GM18511 (cell line): ENCODE measurements at regions not wholly inside any gene's neighbourhood (a gene's known extent, or its start where the extent isn't known, plus 50 kb on each side); places are given as distances from the start of the nearest gene placed in this dataset.

ENCODE experiments used
- ATAC-seq: cut with Tn5 transposase; IDR thresholded peaks from one replicate; pipeline ENCODE4 v1.9.1; 2021; ENCODE audit warnings: mild to moderate bottlenecking, moderate library complexity; ENCODE audit not compliant: unreplicated experiment

GRCh38 chr12:115249671-115250278, 565.8 kb upstream of the TBX3 start:
- no peak for ATAC-seq

GRCh38 chr12:115245020-115245419, 561.0 kb upstream of the TBX3 start:
- no peak for ATAC-seq

GRCh38 chr12:115243933-115244628, 560.1 kb upstream of the TBX3 start:
- ATAC-seq = no peak

- ATAC-seq = no peak
Observed at GRCh38 chr12:115240251-115240650, 556.3 kb upstream of the TBX3 start.

- ATAC-seq = no peak
Observed at GRCh38 chr12:115235880-115236279, 551.9 kb upstream of the TBX3 start.

GRCh38 chr12:115233891-115234543, 550.0 kb upstream of the TBX3 start:
- no peak for ATAC-seq

GRCh38 chr12:115232455-115233156, 548.6 kb upstream of the TBX3 start:
- no peak for ATAC-seq

- no peak for ATAC-seq
Observed at GRCh38 chr12:115230606-115231005, 546.6 kb upstream of the TBX3 start.

GRCh38 chr12:115229517-115229916, 545.5 kb upstream of the TBX3 start:
- no peak for ATAC-seq

- no peak for ATAC-seq
Observed at GRCh38 chr12:115228434-115228833, 544.5 kb upstream of the TBX3 start.

- ATAC-seq = no peak
Observed at GRCh38 chr12:115227137-115227615, 543.2 kb upstream of the TBX3 start.

GRCh38 chr12:115225845-115226244, 541.9 kb upstream of the TBX3 start:
- ATAC-seq = no peak

- ATAC-seq = no peak
Observed at GRCh38 chr12:115223991-115224390, 540.0 kb upstream of the TBX3 start.

GRCh38 chr12:115223322-115223721, 539.3 kb upstream of the TBX3 start:
- ATAC-seq = no peak

GRCh38 chr12:115222220-115222619, 538.2 kb upstream of the TBX3 start:
- ATAC-seq = no peak

GRCh38 chr12:115216301-115216700, 532.3 kb upstream of the TBX3 start:
- ATAC-seq = no peak

GRCh38 chr12:115215544-115215943, 531.6 kb upstream of the TBX3 start:
- no peak for ATAC-seq

- ATAC-seq = no peak
Observed at GRCh38 chr12:115213538-115214016, 529.6 kb upstream of the TBX3 start.

- ATAC-seq = no peak
Observed at GRCh38 chr12:115213118-115213517, 529.1 kb upstream of the TBX3 start.

- ATAC-seq = no peak
Observed at GRCh38 chr12:115212356-115212755, 528.4 kb upstream of the TBX3 start.

GRCh38 chr12:115210533-115211252, 526.7 kb upstream of the TBX3 start:
- ATAC-seq = no peak
